SK-N-MC (cell line): ENCODE measurements at regions not wholly inside any gene's neighbourhood (a gene's known extent, or its start where the extent isn't known, plus 50 kb on each side); places are given as distances from the start of the nearest gene placed in this dataset.

Source experiments
- EZH2 ChIP-seq: fragments of 200-600 bp; sonication (generic); IDR thresholded peaks from one replicate; pipeline ENCODE4 v1.6.1; 2017; ENCODE audit warnings: antibody characterized with exemption
- POLR2AphosphoS5 ChIP-seq: IDR thresholded peaks from 2 replicates; pipeline ENCODE4 v1.6.1; 2012; ENCODE audit warnings: mild to moderate bottlenecking, low read depth, low read length, borderline replicate concordance

DNA sequence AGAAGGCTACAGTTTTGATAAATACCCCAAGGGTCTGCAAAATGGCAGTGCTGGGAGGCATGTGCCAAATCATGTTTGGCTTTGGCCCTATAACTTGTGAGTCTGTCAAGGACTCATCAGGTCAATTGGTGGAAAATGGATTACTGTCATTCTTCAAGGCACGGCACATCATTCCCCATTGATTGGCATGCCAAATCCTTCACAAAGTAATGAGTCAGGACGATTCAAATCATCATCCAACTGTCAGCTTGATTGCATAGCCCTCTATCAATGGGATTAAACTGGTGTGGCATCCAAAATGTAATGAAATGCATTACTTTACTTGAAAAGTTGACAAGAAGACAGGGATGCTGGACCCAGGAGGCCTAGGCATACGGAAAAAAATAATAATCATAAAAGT lies 441.6 kb upstream of the PIK3C3 start:
- TF ChIP-seq POLR2AphosphoS5 (no peak), EZH2 (no peak)
